MCF 10A (cell line): ENCODE measurements at regions not wholly inside any gene's neighbourhood (a gene's known extent, or its start where the extent isn't known, plus 50 kb on each side); places are given as distances from the start of the nearest gene placed in this dataset.
"Not testable (repeated sequence)": the region's sequence is repeated elsewhere in the genome, so short reads cannot be mapped to it uniquely, and the experiment has no call there.

ENCODE experiments used
- BruUV-seq: library from RNA; stranded (reverse); fragments of 400-500 nt; replicated peaks from 2 replicates; lab custom pipeline; 2021; lab: Mats Ljungman, UMichigan
- CTCF ChIA-PET: fragments of 300-600 bp; sonication (Branson Sonifier 250); formaldehyde crosslinking; extraction: SDS; loops from one replicate; lab custom pipeline; 2021; ENCODE audit warnings: antibody characterized with exemption, inconsistent platforms; lab: Yijun Ruan, JAX
- POLR2A ChIA-PET: fragments of 300-600, 350-650 bp; sonication (Branson Sonifier 250); formaldehyde crosslinking; extraction: SDS; loops from one replicate; lab custom pipeline; 2020; ENCODE audit warnings: antibody characterized with exemption, inconsistent platforms; lab: Yijun Ruan, JAX
- DNase-seq: peaks from one replicate; pipeline ENCODE4 v3.0.0-alpha.2; 2018; ENCODE audit not compliant: unreplicated experiment
- H3K27ac Mint-ChIP-seq: one replicate; pipeline ENCODE4 v1.8.0; 2022; ENCODE audit warnings: mild to moderate bottlenecking, low read depth, mixed read lengths; ENCODE audit not compliant: unreplicated experiment
- H3K27me3 Mint-ChIP-seq: one replicate; pipeline ENCODE4 v1.8.0; 2022; ENCODE audit warnings: mixed read lengths; ENCODE audit not compliant: insufficient read depth, unreplicated experiment
- H3K36me3 Mint-ChIP-seq: one replicate; pipeline ENCODE4 v1.8.0; 2022; ENCODE audit warnings: mild to moderate bottlenecking, moderate library complexity, mixed read lengths; ENCODE audit not compliant: insufficient read depth, unreplicated experiment
- H3K4me1 Mint-ChIP-seq: one replicate; pipeline ENCODE4 v1.8.0; 2022; ENCODE audit warnings: mixed read lengths; ENCODE audit not compliant: insufficient read depth, unreplicated experiment
- H3K4me3 Mint-ChIP-seq: one replicate; pipeline ENCODE4 v1.8.0; 2022; ENCODE audit warnings: mild to moderate bottlenecking, moderate library complexity, mixed read lengths; ENCODE audit not compliant: unreplicated experiment
- H3K9me3 Mint-ChIP-seq: one replicate; pipeline ENCODE4 v1.8.0; 2022; ENCODE audit warnings: mixed read lengths; ENCODE audit not compliant: unreplicated experiment
- intact Hi-C: fragments of 100-400 bp; cut with micrococcal nuclease; formaldehyde crosslinking; loops from 2 replicates; pipeline ENCODE4 v1.14.1; 2022
- TF ChIP-seq, protein P1 (sequence below): fragments of 200-600 bp; IDR thresholded peaks from one replicate; pipeline ENCODE4 v1.8.0; 2022; ENCODE audit warnings: antibody characterized with exemption, mild to moderate bottlenecking; ENCODE audit not compliant: unreplicated experiment

GRCh38 chr6:144405163-144405562 lies 120.0 kb downstream of the UTRN start:
- Mint-ChIP-seq H3K27ac (no peak overlapping the region), H3K36me3 (peaks cover 15% of the 10 kb centered on the region), H3K4me1 (no peaks in the 10 kb centered on the region), H3K27me3 (no peaks in the 10 kb centered on the region), H3K9me3 (no peaks in the 10 kb centered on the region), H3K4me3 (no peak overlapping the region)
- ChIA-PET POLR2A (no interaction called here), CTCF (interaction anchor here (0.7 to 1.5 kb wide), 4 partner anchors 10 to 137 kb away, joined by 3 read pairs; no protein-coding TSS in a partner anchor)
- intact Hi-C loops: no loop called here
- no TSS peak for BruUV-seq
- DNase-seq: no peak
- TF ChIP-seq, protein P1, sequence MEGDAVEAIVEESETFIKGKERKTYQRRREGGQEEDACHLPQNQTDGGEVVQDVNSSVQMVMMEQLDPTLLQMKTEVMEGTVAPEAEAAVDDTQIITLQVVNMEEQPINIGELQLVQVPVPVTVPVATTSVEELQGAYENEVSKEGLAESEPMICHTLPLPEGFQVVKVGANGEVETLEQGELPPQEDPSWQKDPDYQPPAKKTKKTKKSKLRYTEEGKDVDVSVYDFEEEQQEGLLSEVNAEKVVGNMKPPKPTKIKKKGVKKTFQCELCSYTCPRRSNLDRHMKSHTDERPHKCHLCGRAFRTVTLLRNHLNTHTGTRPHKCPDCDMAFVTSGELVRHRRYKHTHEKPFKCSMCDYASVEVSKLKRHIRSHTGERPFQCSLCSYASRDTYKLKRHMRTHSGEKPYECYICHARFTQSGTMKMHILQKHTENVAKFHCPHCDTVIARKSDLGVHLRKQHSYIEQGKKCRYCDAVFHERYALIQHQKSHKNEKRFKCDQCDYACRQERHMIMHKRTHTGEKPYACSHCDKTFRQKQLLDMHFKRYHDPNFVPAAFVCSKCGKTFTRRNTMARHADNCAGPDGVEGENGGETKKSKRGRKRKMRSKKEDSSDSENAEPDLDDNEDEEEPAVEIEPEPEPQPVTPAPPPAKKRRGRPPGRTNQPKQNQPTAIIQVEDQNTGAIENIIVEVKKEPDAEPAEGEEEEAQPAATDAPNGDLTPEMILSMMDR: no peak

- intact Hi-C loops: no loop called here
- no peaks in the 10 kb centered on the region for H3K9me3 Mint-ChIP-seq
- BruUV-seq: no TSS peak
- DNase-seq: no peak
- TF ChIP-seq, protein P1: no peak
- ChIA-PET POLR2A (interaction anchor here (0.9 kb wide), 1 partner anchor 121 kb away, joined by 3 read pairs; the partner anchor contains the start of gene UTRN), CTCF (no interaction called here)
- no peak overlapping the region for H3K27ac Mint-ChIP-seq
- H3K4me3 Mint-ChIP-seq: no peak overlapping the region
- peaks cover 7% of the 10 kb centered on the region for H3K4me1 Mint-ChIP-seq
- peaks cover 11% of the 10 kb centered on the region for H3K36me3 Mint-ChIP-seq
- no peaks in the 10 kb centered on the region for H3K27me3 Mint-ChIP-seq
Measured at GRCh38 chr6:144406796-144407195, 121.7 kb downstream of the UTRN start.

DNA sequence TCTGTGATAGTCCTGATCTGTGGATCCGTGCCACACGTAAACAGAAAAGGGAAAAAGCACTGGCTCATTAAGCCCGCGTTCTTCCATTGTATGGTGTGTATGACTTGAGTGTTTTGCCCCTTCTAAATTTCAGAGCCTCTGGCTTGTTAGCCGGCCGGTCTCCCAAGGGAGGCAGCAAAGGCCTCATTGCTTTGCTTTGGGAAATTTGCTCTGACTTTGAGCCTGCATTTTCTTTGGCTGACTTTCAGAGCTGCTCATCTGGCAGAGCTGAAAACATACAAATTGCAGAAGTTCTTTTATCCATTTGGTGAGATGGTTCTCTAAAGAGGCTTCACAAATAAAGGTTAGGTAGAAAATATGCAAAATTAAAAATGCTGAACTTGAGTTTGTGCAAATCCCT lies 123.0 kb downstream of the UTRN start:
- TF ChIP-seq, protein P1: no peak
- Mint-ChIP-seq H3K9me3 (no peaks in the 10 kb centered on the region), H3K27ac (no peak overlapping the region), H3K4me3 (no peak overlapping the region), H3K4me1 (peaks cover 12% of the 10 kb centered on the region), H3K27me3 (no peaks in the 10 kb centered on the region), H3K36me3 (peaks cover 11% of the 10 kb centered on the region)
- no TSS peak for BruUV-seq
- no peak for DNase-seq
- intact Hi-C loops: no loop called here
- POLR2A ChIA-PET: no interaction called here
- CTCF ChIA-PET: no interaction called here

GRCh38 chr6:144410059-144410458 lies 124.9 kb downstream of the UTRN start:
- DNase-seq: no peak
- CTCF ChIA-PET: no interaction called here
- H3K27ac Mint-ChIP-seq: no peak overlapping the region
- no peaks in the 10 kb centered on the region for H3K9me3 Mint-ChIP-seq
- no peaks in the 10 kb centered on the region for H3K27me3 Mint-ChIP-seq
- no peaks in the 10 kb centered on the region for H3K36me3 Mint-ChIP-seq
- H3K4me1 Mint-ChIP-seq: peaks cover 17% of the 10 kb centered on the region
- H3K4me3 Mint-ChIP-seq: no peak overlapping the region
- intact Hi-C loops: loop anchor here (10.0 kb wide), 2 partner anchors 65 to 195 kb away; no protein-coding TSS in a partner anchor
- BruUV-seq: no TSS peak
- TF ChIP-seq, protein P1: no peak
- POLR2A ChIA-PET: interaction anchor here (1.1 kb wide), 1 partner anchor 145 kb away, joined by 3 read pairs; no protein-coding TSS in a partner anchor

GRCh38 chr6:144410574-144410973 lies 125.4 kb downstream of the UTRN start:
- H3K27ac Mint-ChIP-seq, POLR2A ChIA-PET, H3K9me3 Mint-ChIP-seq, H3K36me3 Mint-ChIP-seq, CTCF ChIA-PET, H3K4me3 Mint-ChIP-seq, H3K27me3 Mint-ChIP-seq, DNase-seq, BruUV-seq: not testable (repeated sequence)
- H3K4me1 Mint-ChIP-seq: peaks cover 22% of the 10 kb centered on the region
- intact Hi-C loops: loop anchor here (10.0 kb wide), 2 partner anchors 66 to 196 kb away; no protein-coding TSS in a partner anchor
